NT2/D1 (cell line): ENCODE measurements at regions not wholly inside any gene's neighbourhood (a gene's known extent, or its start where the extent isn't known, plus 50 kb on each side); places are given as distances from the start of the nearest gene placed in this dataset.
"Not testable (repeated sequence)": the region's sequence is repeated elsewhere in the genome, so short reads cannot be mapped to it uniquely, and the experiment has no call there.

Source experiments
- DNase-seq: peaks from one replicate; pipeline ENCODE4 v3.0.0-alpha.2; 2011; ENCODE audit warnings: low read depth, low spot score
- H3K27me3 ChIP-seq: 2 replicates; pipeline ENCODE4 v1.6.0; 2011; ENCODE audit warnings: mild to moderate bottlenecking; ENCODE audit not compliant: insufficient read length, insufficient read depth
- H3K36me3 ChIP-seq: 2 replicates; pipeline ENCODE4 v1.6.1; 2011; ENCODE audit warnings: mild to moderate bottlenecking, low read length, mixed read lengths; ENCODE audit not compliant: insufficient read depth, insufficient read length
- H3K4me1 ChIP-seq: 2 replicates; pipeline ENCODE4 v1.5.1; 2011; ENCODE audit not compliant: insufficient read depth, insufficient read length
- H3K4me3 ChIP-seq: 2 replicates; pipeline ENCODE4 v1.5.1; 2011; ENCODE audit warnings: low read depth; ENCODE audit not compliant: insufficient read length
- H3K9ac ChIP-seq: 2 replicates; pipeline ENCODE4 v1.6.0; 2011; ENCODE audit warnings: low read depth; ENCODE audit not compliant: insufficient read length
- H3K9me3 ChIP-seq: 2 replicates; pipeline ENCODE4 v1.5.1; 2011; ENCODE audit warnings: mild to moderate bottlenecking, low read length; ENCODE audit not compliant: insufficient read depth
- SUZ12 ChIP-seq: IDR thresholded peaks from 2 replicates; pipeline ENCODE4 v1.6.1; 2011; ENCODE audit not compliant: insufficient read length, insufficient read depth; ENCODE audit errors: extremely low read depth
- YY1 ChIP-seq: IDR thresholded peaks from 2 replicates; pipeline ENCODE4 v1.6.1; 2011; ENCODE audit not compliant: insufficient read length, insufficient read depth
- ZNF274 ChIP-seq: IDR thresholded peaks from 2 replicates; pipeline ENCODE4 v1.6.1; 2011; ENCODE audit warnings: mild to moderate bottlenecking, low read depth, low read length

GRCh38 chr17:5980941-5981340 lies 89.2 kb upstream of the WSCD1 start:
- no peaks in the 10 kb centered on the region for H3K4me1 ChIP-seq
- no peaks in the 10 kb centered on the region for H3K27me3 ChIP-seq
- DNase-seq = no peak
- no peaks in the 10 kb centered on the region for H3K36me3 ChIP-seq
- no peak for TF ChIP-seq ZNF274
- no peak for TF ChIP-seq SUZ12
- no peak for TF ChIP-seq YY1
- H3K9ac ChIP-seq = no peak overlapping the region
- H3K4me3 ChIP-seq = no peak overlapping the region
- H3K9me3 ChIP-seq = no peaks in the 10 kb centered on the region

- no peak for DNase-seq
- TF ChIP-seq ZNF274 (no peak), SUZ12 (no peak)
- no peaks in the 10 kb centered on the region for H3K36me3 ChIP-seq
- no peaks in the 10 kb centered on the region for H3K9me3 ChIP-seq
- no peak overlapping the region for H3K9ac ChIP-seq
- H3K4me3 ChIP-seq = no peak overlapping the region
- H3K27me3 ChIP-seq = no peaks in the 10 kb centered on the region
- H3K4me1 ChIP-seq = no peaks in the 10 kb centered on the region
These were observed 83.5 kb upstream of the WSCD1 start for GRCh38 chr17:5986644-5987043.

GRCh38 chr17:6000426-6000825 lies 69.8 kb upstream of the WSCD1 start:
- Histone ChIP-seq H3K36me3 (no peaks in the 10 kb centered on the region), H3K9me3 (no peaks in the 10 kb centered on the region), H3K4me1 (no peaks in the 10 kb centered on the region), H3K4me3 (no peak overlapping the region), H3K27me3 (no peaks in the 10 kb centered on the region), H3K9ac (no peak overlapping the region)
- no peak for DNase-seq
- TF ChIP-seq SUZ12 = no peak
- no peak for TF ChIP-seq YY1
- TF ChIP-seq ZNF274 = no peak

GRCh38 chr17:6003221-6003620 lies 67.0 kb upstream of the WSCD1 start:
- H3K4me1 ChIP-seq, H3K9ac ChIP-seq, H3K4me3 ChIP-seq, H3K9me3 ChIP-seq, H3K36me3 ChIP-seq, H3K27me3 ChIP-seq, DNase-seq: not testable (repeated sequence)

- no peaks in the 10 kb centered on the region for H3K27me3 ChIP-seq
- no peaks in the 10 kb centered on the region for H3K4me1 ChIP-seq
- H3K4me3 ChIP-seq = no peak overlapping the region
- H3K36me3 ChIP-seq = no peaks in the 10 kb centered on the region
- H3K9me3 ChIP-seq = no peaks in the 10 kb centered on the region
- H3K9ac ChIP-seq = no peak overlapping the region
- no peak for DNase-seq
- TF ChIP-seq SUZ12 (no peak), ZNF274 (no peak), YY1 (no peak)
These were observed 64.2 kb upstream of the WSCD1 start for GRCh38 chr17:6005939-6006338.

- Histone ChIP-seq H3K9ac (no peak overlapping the region), H3K4me3 (no peak overlapping the region), H3K4me1 (no peaks in the 10 kb centered on the region), H3K27me3 (no peaks in the 10 kb centered on the region), H3K9me3 (no peaks in the 10 kb centered on the region), H3K36me3 (no peaks in the 10 kb centered on the region)
- no peak for TF ChIP-seq YY1
- DNase-seq = no peak
These were observed 59.0 kb upstream of the WSCD1 start for GRCh38 chr17:6011206-6011605.

GRCh38 chr17:6018788-6019187 lies 51.4 kb upstream of the WSCD1 start:
- peaks cover 2% of the 10 kb centered on the region for H3K4me1 ChIP-seq
- no peak for DNase-seq
- no peak overlapping the region for H3K9ac ChIP-seq
- H3K9me3 ChIP-seq = no peaks in the 10 kb centered on the region
- no peaks in the 10 kb centered on the region for H3K27me3 ChIP-seq
- no peak overlapping the region for H3K4me3 ChIP-seq
- no peaks in the 10 kb centered on the region for H3K36me3 ChIP-seq
- TF ChIP-seq SUZ12 = no peak
- TF ChIP-seq ZNF274 = no peak
- TF ChIP-seq YY1 = no peak

GRCh38 chr17:6019959-6020358 lies 50.2 kb upstream of the WSCD1 start:
- H3K9me3 ChIP-seq = no peaks in the 10 kb centered on the region
- no peak for DNase-seq
- peaks cover 2% of the 10 kb centered on the region for H3K4me1 ChIP-seq
- no peaks in the 10 kb centered on the region for H3K36me3 ChIP-seq
- H3K4me3 ChIP-seq = no peak overlapping the region
- TF ChIP-seq ZNF274 (no peak), SUZ12 (no peak), YY1 (no peak)
- H3K9ac ChIP-seq = no peak overlapping the region
- H3K27me3 ChIP-seq = no peaks in the 10 kb centered on the region
